Posterior vena cava (tissue), 2 donors: ENCODE measurements at regions not wholly inside any gene's neighbourhood (a gene's known extent, or its start where the extent isn't known, plus 50 kb on each side); places are given as distances from the start of the nearest gene placed in this dataset.
A peak's percentile ranks its signal among the peaks of the same experiment; 100 is the strongest.
"Not testable (repeated sequence)": the region's sequence is repeated elsewhere in the genome, so short reads cannot be mapped to it uniquely, and the experiment has no call there.

ENCODE experiments used
- DNase-seq: peaks from one replicate; pipeline ENCODE4 v3.0.0-alpha.2; 2020; ENCODE audit warnings: low spot score
- intact Hi-C, 2 donors: fragments of 100-400 bp; cut with DNase I; formaldehyde crosslinking; loops; one replicate each; pipeline versions ENCODE4 v1.14.1 to v1.14.2; 2022 to 2023
- donor health status: DM: yes; HTN: yes; CAD: no.
- donor health status: DM: yes; HTN: yes; CAD: no.

GRCh38 chr11:97537407-97538150 is 1147.8 kb downstream of the JRKL start:
- DNase-seq = peak; percentile 71
- intact Hi-C loops = no loop called here

- intact Hi-C loops = no loop called here
Observed at GRCh38 chr11:97544431-97544830, 1154.6 kb downstream of the JRKL start.

GRCh38 chr11:97548280-97548679 is 1158.5 kb downstream of the JRKL start:
- intact Hi-C loops = no loop called here
- DNase-seq = no peak

More at GRCh38 chr11:97544431-97544830, 1154.6 kb downstream of the JRKL start:
- no peak for DNase-seq

- intact Hi-C loops = no loop called here
- no peak for DNase-seq
Observed at GRCh38 chr11:97557399-97557798, 1167.6 kb downstream of the JRKL start.

GRCh38 chr11:97567801-97568200 is 1178.0 kb downstream of the JRKL start:
- intact Hi-C loops = no loop called here

GRCh38 chr11:97570636-97571035 is 1180.8 kb downstream of the JRKL start:
- intact Hi-C loops = no loop called here

More at GRCh38 chr11:97567801-97568200, 1178.0 kb downstream of the JRKL start:
- DNase-seq = no peak

GRCh38 chr11:97573771-97574170 is 1184.0 kb downstream of the JRKL start:
- DNase-seq, intact Hi-C loops: not testable (repeated sequence)

More at GRCh38 chr11:97570636-97571035, 1180.8 kb downstream of the JRKL start:
- no peak for DNase-seq

- DNase-seq = no peak
- intact Hi-C loops = no loop called here
Observed at GRCh38 chr11:97574976-97575665, 1185.3 kb downstream of the JRKL start.

- intact Hi-C loops = no loop called here
- no peak for DNase-seq
Observed at GRCh38 chr11:97607291-97608000, 1217.6 kb downstream of the JRKL start.

GRCh38 chr11:97610000-97610399 is 1220.2 kb downstream of the JRKL start:
- no peak for DNase-seq
- intact Hi-C loops = no loop called here

GRCh38 chr11:97610854-97611253 is 1221.0 kb downstream of the JRKL start:
- no peak for DNase-seq
- intact Hi-C loops = no loop called here

- DNase-seq = no peak
- intact Hi-C loops = no loop called here
Observed at GRCh38 chr11:97611345-97611744, 1221.5 kb downstream of the JRKL start.

- intact Hi-C loops = no loop called here
Observed at GRCh38 chr11:97614606-97615005, 1224.8 kb downstream of the JRKL start.

GRCh38 chr11:97615546-97615945 is 1225.7 kb downstream of the JRKL start:
- intact Hi-C loops = no loop called here
- no peak for DNase-seq

More at GRCh38 chr11:97614606-97615005, 1224.8 kb downstream of the JRKL start:
- DNase-seq = no peak

- no peak for DNase-seq
- intact Hi-C loops = no loop called here
Observed at GRCh38 chr11:97617031-97617430, 1227.2 kb downstream of the JRKL start.

- DNase-seq = no peak
- intact Hi-C loops = no loop called here
Observed at GRCh38 chr11:97620007-97620406, 1230.2 kb downstream of the JRKL start.

- DNase-seq = no peak
- intact Hi-C loops = no loop called here
Observed at GRCh38 chr11:97621282-97621681, 1231.5 kb downstream of the JRKL start.

GRCh38 chr11:97622795-97623194 is 1233.0 kb downstream of the JRKL start:
- intact Hi-C loops = no loop called here
- no peak for DNase-seq

GRCh38 chr11:97636741-97637140 is 1246.9 kb downstream of the JRKL start:
- DNase-seq, intact Hi-C loops: not testable (repeated sequence)

- DNase-seq = no peak
- intact Hi-C loops = no loop called here
Observed at GRCh38 chr11:97637701-97638100, 1247.9 kb downstream of the JRKL start.
